H1 (cell line): ENCODE measurements at regions not wholly inside any gene's neighbourhood (a gene's known extent, or its start where the extent isn't known, plus 50 kb on each side); places are given as distances from the start of the nearest gene placed in this dataset.

Source experiments
- CTCF ChIA-PET: fragments of 300-600 bp; sonication (Branson Sonifier 250); formaldehyde crosslinking; loops from one replicate; lab custom pipeline; 2021; ENCODE audit not compliant: partially characterized antibody; lab: Charles Lee
- POLR2A ChIA-PET: fragments of 300-600 bp; sonication (Branson Sonifier 250); formaldehyde crosslinking; loops from one replicate; lab custom pipeline; 2021; ENCODE audit warnings: inconsistent platforms; ENCODE audit not compliant: partially characterized antibody; lab: Charles Lee
- DNase-seq, 2 experiments: peaks; one replicate each; pipeline versions ENCODE4 v3.0.0 to v3.0.0-alpha.2; 2010 to 2022; ENCODE audit warnings: low spot score in 2 of 2, low read depth in 1 of 2, mixed read lengths in 1 of 2
- FAIRE-seq: peaks from 2 replicates; lab custom pipeline; 2011; peaks lifted over from hg19 to GRCh38; lab: Jason Lieb, UNC
- H2AFZ ChIP-seq: 2 replicates; pipeline ENCODE4 v1.8.1; 2012; ENCODE audit warnings: low read length, inconsistent platforms
- H2AK5ac ChIP-seq: 2 replicates; pipeline ENCODE4 v1.6.1; 2013; ENCODE audit warnings: low read depth, low read length
- H2BK120ac ChIP-seq: replicated peaks from 2 replicates; pipeline ENCODE3; 2013; ENCODE audit warnings: low read depth, low read length, inconsistent platforms
- H2BK12ac ChIP-seq: 2 replicates; pipeline ENCODE4 v1.6.1; 2013; ENCODE audit warnings: low read depth, low read length
- H2BK15ac ChIP-seq: 2 replicates; pipeline ENCODE4 v1.6.1; 2013; ENCODE audit warnings: low read length
- H2BK20ac ChIP-seq: 2 replicates; pipeline ENCODE4 v1.6.1; 2013; ENCODE audit warnings: low read length
- H2BK5ac ChIP-seq: 2 replicates; pipeline ENCODE4 v1.6.1; 2013; ENCODE audit warnings: low read depth, low read length
- H3K14ac ChIP-seq: 2 replicates; pipeline ENCODE4 v1.6.1; 2013; ENCODE audit warnings: inconsistent platforms; ENCODE audit not compliant: insufficient read length
- H3K18ac ChIP-seq: 2 replicates; pipeline ENCODE4 v1.6.1; 2013; ENCODE audit warnings: low read length; ENCODE audit errors: extremely low read depth
- H3K23ac ChIP-seq: 2 replicates; pipeline ENCODE4 v1.6.1; 2013; ENCODE audit warnings: inconsistent platforms; ENCODE audit not compliant: insufficient read length
- H3K23me2 ChIP-seq: 2 replicates; pipeline ENCODE4 v1.6.1; 2013; ENCODE audit warnings: low read depth, low read length
- H3K27ac ChIP-seq: 2 replicates; pipeline ENCODE4 v1.6.1; 2011; ENCODE audit warnings: low read depth, low read length, inconsistent platforms
- H3K27me3 ChIP-seq, 4 experiments: replicated peaks in 1 of 4; 1 replicate in 1 of 4; 2 replicates in 3 of 4; pipeline versions ENCODE4 v1.6.1 to v1.8.1; 2011 to 2013; ENCODE audit warnings: low read length in 3 of 4, mild to moderate bottlenecking in 3 of 4, inconsistent platforms in 2 of 4, mixed read lengths in 2 of 4, moderate library complexity in 1 of 4; ENCODE audit not compliant: control insufficient read depth in 3 of 4, insufficient read depth in 3 of 4; ENCODE audit errors: extremely low read depth in 1 of 4
- H3K36me3 ChIP-seq, 4 experiments: 2 replicates each; pipeline versions ENCODE4 v1.6.1 to v1.8.1; 2011 to 2013; ENCODE audit warnings: mild to moderate bottlenecking in 4 of 4, low read length in 3 of 4, moderate library complexity in 2 of 4, control low read depth in 1 of 4, inconsistent platforms in 1 of 4; ENCODE audit not compliant: insufficient read depth in 4 of 4, control insufficient read depth in 2 of 4
- H3K4ac ChIP-seq: replicated peaks from 2 replicates; pipeline ENCODE3; 2013; ENCODE audit warnings: low read length, low read depth, mixed read lengths, inconsistent platforms; ENCODE audit not compliant: insufficient read length
- H3K4me1 ChIP-seq, 4 experiments: replicated peaks in 1 of 4; 1 replicate in 1 of 4; 2 replicates in 3 of 4; pipeline versions ENCODE4 v1.6.1 to v1.8.1; 2011 to 2013; ENCODE audit warnings: low read length in 3 of 4, inconsistent platforms in 2 of 4, mixed read lengths in 1 of 4; ENCODE audit not compliant: insufficient read depth in 4 of 4, control insufficient read depth in 3 of 4
- H3K4me2 ChIP-seq, 2 experiments: 2 replicates each; pipeline versions ENCODE4 v1.6.1 to v1.8.1; 2011 to 2013; ENCODE audit warnings: low read depth in 2 of 2, low read length in 2 of 2, control low read depth in 1 of 2, inconsistent platforms in 1 of 2, mild to moderate bottlenecking in 1 of 2; ENCODE audit not compliant: insufficient read depth in 1 of 2
- H3K4me3 ChIP-seq, 4 experiments: fragments of 200-600, 300-600 bp in 1 of 4; sonication (generic), shearing (Covaris generic), sonication (Bioruptor Twin) in 1 of 4; 2 replicates each; pipeline versions ENCODE4 v1.5.1 to v1.8.1; 2011 to 2016; ENCODE audit warnings: low read length in 4 of 4, low read depth in 3 of 4, control low read depth in 2 of 4, inconsistent platforms in 2 of 4, mild to moderate bottlenecking in 2 of 4, mixed read lengths in 1 of 4, moderate library complexity in 1 of 4; ENCODE audit not compliant: insufficient read depth in 2 of 4; ENCODE audit errors: extremely low read depth in 1 of 4
- H3K56ac ChIP-seq: replicated peaks from 2 replicates; pipeline ENCODE3; 2013; ENCODE audit warnings: low read depth, mild to moderate bottlenecking, mixed read lengths, low read length, inconsistent platforms; ENCODE audit not compliant: insufficient read length
- H3K79me1 ChIP-seq: 2 replicates; pipeline ENCODE4 v1.6.1; 2013; ENCODE audit warnings: low read depth, low read length, control low read depth
- H3K79me2 ChIP-seq, 2 experiments: 2 replicates each; pipeline versions ENCODE4 v1.6.1 to v1.8.1; 2012 to 2013; ENCODE audit warnings: low read length in 2 of 2, mild to moderate bottlenecking in 2 of 2, inconsistent platforms in 1 of 2; ENCODE audit not compliant: insufficient read depth in 2 of 2, control insufficient read depth in 1 of 2
- H3K9ac ChIP-seq, 4 experiments: replicated peaks in 1 of 4; 1 replicate in 1 of 4; 2 replicates in 3 of 4; pipeline versions ENCODE4 v1.6.1 to v1.8.1; 2011 to 2013; ENCODE audit warnings: low read depth in 3 of 4, low read length in 3 of 4, control low read depth in 2 of 4, mild to moderate bottlenecking in 2 of 4, moderate library complexity in 2 of 4, inconsistent platforms in 1 of 4; ENCODE audit errors: extremely low read depth in 1 of 4
- H3K9me3 ChIP-seq, 2 experiments: 2 replicates each; pipeline versions ENCODE4 v1.6.1 to v1.8.1; 2012 to 2013; ENCODE audit warnings: mild to moderate bottlenecking in 2 of 2, moderate library complexity in 2 of 2, control low read depth in 1 of 2, inconsistent platforms in 1 of 2, low read depth in 1 of 2, low read length in 1 of 2, mixed read lengths in 1 of 2; ENCODE audit not compliant: insufficient read depth in 2 of 2
- H4K20me1 ChIP-seq, 2 experiments: replicated peaks in 1 of 2; 2 replicates each; pipeline versions ENCODE3 to v1.8.1; 2011 to 2013; ENCODE audit warnings: inconsistent platforms in 2 of 2, low read length in 2 of 2, mild to moderate bottlenecking in 1 of 2; ENCODE audit not compliant: insufficient read depth in 2 of 2, control insufficient read depth in 1 of 2
- H4K5ac ChIP-seq: 2 replicates; pipeline ENCODE4 v1.6.1; 2013; ENCODE audit warnings: low read length, low read depth, mixed read lengths, inconsistent platforms; ENCODE audit not compliant: insufficient read length
- H4K8ac ChIP-seq: 2 replicates; pipeline ENCODE4 v1.8.0; 2013; ENCODE audit warnings: mild to moderate bottlenecking, moderate library complexity, low read length, inconsistent platforms; ENCODE audit not compliant: insufficient read depth; ENCODE audit errors: extremely low read depth
- H4K91ac ChIP-seq: replicated peaks from 2 replicates; pipeline ENCODE3; 2013; ENCODE audit warnings: low read length, mixed read lengths, inconsistent platforms; ENCODE audit not compliant: insufficient read length
- CBX5 ChIP-seq: fragments of 300-800, 300-1000 bp; sonication (generic); IDR thresholded peaks from 2 replicates; pipeline ENCODE4 v1.7.1; 2016; ENCODE audit warnings: antibody characterized with exemption, low read length, low read depth
- GABPA ChIP-seq: IDR thresholded peaks from 2 replicates; pipeline ENCODE4 v1.6.1; 2011; ENCODE audit warnings: mild to moderate bottlenecking, low read length, moderate library complexity, borderline replicate concordance; ENCODE audit not compliant: insufficient read depth
- SP1 ChIP-seq: IDR thresholded peaks from 2 replicates; pipeline ENCODE4 v1.6.1; 2011; ENCODE audit warnings: low read depth, low read length
- YY1 ChIP-seq: IDR thresholded peaks from 2 replicates; pipeline ENCODE4 v1.6.1; 2011; ENCODE audit warnings: low read depth, mild to moderate bottlenecking, low read length
- WGBS, 2 experiments: shearing (Covaris generic) in 1 of 2; methylation state at CpG; one replicate each; pipeline versions ENCODE4 v1.1.6 to v1.1.7; 2013 to 2015; ENCODE audit warnings: low lambda C conversion rate in 2 of 2, mixed read lengths in 2 of 2, inconsistent platforms in 1 of 2, low coverage in 1 of 2, missing lambda C conversion rate in 1 of 2; ENCODE audit not compliant: insufficient replicate concordance in 2 of 2, insufficient coverage in 1 of 2, insufficient read length in 1 of 2; ENCODE audit errors: extremely low coverage in 1 of 2, missing lambda C conversion rate in 1 of 2; 5-methylcytosine and 5-hydroxymethylcytosine counted together

DNA sequence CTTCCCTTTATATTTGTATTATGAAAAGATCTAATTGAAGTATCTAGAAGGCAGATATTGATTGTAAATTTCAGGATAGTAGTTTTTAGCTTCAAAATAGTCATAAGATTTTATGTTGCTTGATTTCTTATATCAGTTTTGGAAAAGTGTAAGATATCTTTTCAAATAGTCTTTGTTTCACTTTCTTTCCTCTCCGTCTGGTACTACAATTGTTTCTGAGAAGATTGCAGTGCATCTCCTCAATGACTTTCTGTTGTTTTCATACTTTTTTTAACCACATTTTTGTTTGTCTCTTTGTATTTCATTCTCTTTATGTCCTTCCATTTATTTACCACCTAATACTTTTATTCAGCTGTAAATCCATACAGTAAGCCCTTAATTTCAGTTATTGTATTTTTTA is 964.6 kb upstream of the B3GALT2 start:
- Histone ChIP-seq H3K4me3 (no peak overlapping the region), H3K36me3 (no peaks in the 10 kb centered on the region), H2BK20ac (no peak overlapping the region), H2BK5ac (no peak overlapping the region), H3K9me3 (no peaks in the 10 kb centered on the region), H2AFZ (no peak overlapping the region), H2BK12ac (no peak overlapping the region), H3K9ac (no peak overlapping the region), H3K4ac (no peak overlapping the region), H2BK120ac (no peak overlapping the region), H4K5ac (no peak overlapping the region), H3K4me1 (no peaks in the 10 kb centered on the region), H3K27ac (no peak overlapping the region), H2BK15ac (no peak overlapping the region), H3K18ac (no peak overlapping the region), H4K8ac (no peak overlapping the region), H3K27me3 (no peaks in the 10 kb centered on the region), H3K23me2 (no peaks in the 10 kb centered on the region), H3K4me2 (no peak overlapping the region), H3K79me1 (no peaks in the 10 kb centered on the region), H4K20me1 (no peaks in the 10 kb centered on the region), H2AK5ac (no peak overlapping the region), H3K56ac (no peak overlapping the region), H4K91ac (no peak overlapping the region), H3K79me2 (no peaks in the 10 kb centered on the region), H3K23ac (no peak overlapping the region), H3K14ac (no peak overlapping the region)
- 86% methylated on average over 1 of the region's 1 CpG; no CpG with 5 or more reads in 1 of the 2 experiments for WGBS, 2 experiments
- no peak for FAIRE-seq
- no peak for TF ChIP-seq SP1
- no peak for TF ChIP-seq GABPA
- TF ChIP-seq YY1: no peak
- no peak for TF ChIP-seq CBX5
- ChIA-PET CTCF (interaction anchor here (0.6 to 2.3 kb wide), 3 partner anchors 9 to 889 kb away, joined by 3 to 6 read pairs (median 5); no protein-coding TSS in a partner anchor), POLR2A (no interaction called here)
- no peak for DNase-seq
